Left lung (tissue), 4 donors: ENCODE measurements at regions not wholly inside any gene's neighbourhood (a gene's known extent, or its start where the extent isn't known, plus 50 kb on each side); places are given as distances from the start of the nearest gene placed in this dataset.
A peak's percentile ranks its signal among the peaks of the same experiment; 100 is the strongest.

Experiments
- ATAC-seq: fragments of 200-7000 bp; cut with Tn5 transposase; one replicate; pipeline ENCODE4 v1.9.1; 2020; ENCODE audit warnings: moderate library complexity
- DNase-seq, 4 donors: peaks; one replicate each; pipeline ENCODE4 v3.0.0-alpha.2; 2013 to 2020
- H3K27ac ChIP-seq, 2 donors: fragments of 200-600 bp; sonication (generic) in 1 of 2; one replicate each; pipeline versions ENCODE4 v1.5.0 to v1.8.0; 2020 to 2021
- H3K27me3 ChIP-seq, 2 donors: fragments of 200-600 bp; sonication (generic) in 1 of 2; one replicate each; pipeline versions ENCODE4 v1.5.0 to v1.8.0; 2020 to 2021
- H3K36me3 ChIP-seq, 2 donors: fragments of 200-600 bp; sonication (generic) in 1 of 2; one replicate each; pipeline versions ENCODE4 v1.5.0 to v1.8.0; 2020 to 2021
- H3K4me1 ChIP-seq, 2 donors: fragments of 200-600 bp; one replicate each; pipeline ENCODE4 v1.8.0; 2021
- H3K4me3 ChIP-seq, 2 donors: fragments of 200-600 bp; sonication (generic) in 1 of 2; one replicate each; pipeline versions ENCODE4 v1.5.0 to v1.8.0; 2020 to 2021; ENCODE audit warnings: mild to moderate bottlenecking in 1 of 2
- H3K9me3 ChIP-seq, 2 donors: fragments of 200-600 bp; sonication (generic) in 1 of 2; one replicate each; pipeline versions ENCODE4 v1.5.0 to v1.8.0; 2020 to 2021
- intact Hi-C, 2 donors: fragments of 100-400 bp; cut with DNase I; formaldehyde crosslinking; loops; one replicate each; pipeline versions ENCODE4 v1.11.2 to v1.14.2; 2022
- TF ChIP-seq, protein P1 (sequence below), 2 donors: fragments of 200-600 bp; sonication (generic) in 1 of 2; IDR thresholded peaks; one replicate each; pipeline versions ENCODE4 v1.5.0 to v1.8.0; 2021; ENCODE audit warnings: antibody characterized with exemption in 2 of 2
- donor health status: DM: no; HTN: yes; CAD: no.
- donor health status: DM: no; HTN: no; CAD: no.

DNA sequence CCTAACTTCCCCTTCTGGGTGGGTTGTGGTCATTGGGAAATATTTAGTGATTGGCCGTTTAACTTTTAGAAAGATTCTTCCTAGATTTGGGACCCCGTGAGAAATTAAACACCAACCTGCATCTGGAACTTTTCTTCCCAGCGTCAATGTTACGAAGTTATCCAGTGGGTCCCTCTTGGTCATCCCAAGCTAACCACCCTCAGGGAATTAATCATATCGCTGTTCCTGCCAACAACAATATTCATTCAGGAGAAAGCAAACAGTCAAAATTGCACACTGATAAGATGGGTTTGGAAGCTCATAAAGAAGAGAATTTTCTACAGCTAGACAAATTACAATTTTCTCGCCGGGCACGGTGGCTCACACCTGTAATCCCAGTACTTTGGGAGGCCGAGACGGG, 121.2 kb upstream of the STX18 start:
- no peaks in the 10 kb centered on the region for H3K4me1 ChIP-seq
- no peaks in the 10 kb centered on the region for H3K9me3 ChIP-seq
- no peak overlapping the region for H3K4me3 ChIP-seq
- H3K36me3 ChIP-seq: no peaks in the 10 kb centered on the region
- DNase-seq (no peak), ATAC-seq (no peak)
- TF ChIP-seq, protein P1, sequence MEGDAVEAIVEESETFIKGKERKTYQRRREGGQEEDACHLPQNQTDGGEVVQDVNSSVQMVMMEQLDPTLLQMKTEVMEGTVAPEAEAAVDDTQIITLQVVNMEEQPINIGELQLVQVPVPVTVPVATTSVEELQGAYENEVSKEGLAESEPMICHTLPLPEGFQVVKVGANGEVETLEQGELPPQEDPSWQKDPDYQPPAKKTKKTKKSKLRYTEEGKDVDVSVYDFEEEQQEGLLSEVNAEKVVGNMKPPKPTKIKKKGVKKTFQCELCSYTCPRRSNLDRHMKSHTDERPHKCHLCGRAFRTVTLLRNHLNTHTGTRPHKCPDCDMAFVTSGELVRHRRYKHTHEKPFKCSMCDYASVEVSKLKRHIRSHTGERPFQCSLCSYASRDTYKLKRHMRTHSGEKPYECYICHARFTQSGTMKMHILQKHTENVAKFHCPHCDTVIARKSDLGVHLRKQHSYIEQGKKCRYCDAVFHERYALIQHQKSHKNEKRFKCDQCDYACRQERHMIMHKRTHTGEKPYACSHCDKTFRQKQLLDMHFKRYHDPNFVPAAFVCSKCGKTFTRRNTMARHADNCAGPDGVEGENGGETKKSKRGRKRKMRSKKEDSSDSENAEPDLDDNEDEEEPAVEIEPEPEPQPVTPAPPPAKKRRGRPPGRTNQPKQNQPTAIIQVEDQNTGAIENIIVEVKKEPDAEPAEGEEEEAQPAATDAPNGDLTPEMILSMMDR (IDR thresholded peaks at IDR 0.05): no peak
- no peak overlapping the region for H3K27ac ChIP-seq
- intact Hi-C loops: no loop called here
- no peaks in the 10 kb centered on the region for H3K27me3 ChIP-seq

DNA sequence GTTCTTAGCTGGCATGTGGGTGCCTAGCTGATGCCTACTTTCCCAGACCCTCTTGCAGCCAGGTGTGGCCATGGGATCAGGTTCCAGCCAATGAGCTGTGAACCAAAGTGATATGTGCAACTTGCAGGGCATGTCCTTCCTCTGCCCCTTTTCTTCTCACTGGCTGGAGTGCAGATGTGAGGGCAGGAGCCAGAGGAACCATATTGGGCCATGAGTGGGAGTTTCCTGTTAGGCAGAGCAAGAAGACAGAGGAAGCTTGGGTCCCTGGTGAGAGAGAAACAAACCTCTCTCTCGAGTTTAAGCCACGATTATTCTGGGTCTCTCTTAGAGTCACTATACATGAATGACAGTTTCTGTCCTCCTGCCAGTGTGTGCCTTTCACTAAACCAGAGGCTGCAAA, 120.4 kb upstream of the STX18 start:
- DNase-seq: no peak
- no peak overlapping the region for H3K4me3 ChIP-seq
- TF ChIP-seq, protein P1 (IDR thresholded peaks at IDR 0.05): no peak
- no peaks in the 10 kb centered on the region for H3K4me1 ChIP-seq
- intact Hi-C loops: no loop called here
- no peak for ATAC-seq
- no peak overlapping the region for H3K27ac ChIP-seq
- H3K36me3 ChIP-seq: no peaks in the 10 kb centered on the region
- no peaks in the 10 kb centered on the region for H3K9me3 ChIP-seq
- no peaks in the 10 kb centered on the region for H3K27me3 ChIP-seq

- H3K4me3 ChIP-seq: no peak overlapping the region
- intact Hi-C loops: no loop called here
- peak; percentile 38 for ATAC-seq
- DNase-seq: no peak
- no peaks in the 10 kb centered on the region for H3K4me1 ChIP-seq
- no peaks in the 10 kb centered on the region for H3K27me3 ChIP-seq
- no peaks in the 10 kb centered on the region for H3K36me3 ChIP-seq
- no peak overlapping the region for H3K27ac ChIP-seq
- H3K9me3 ChIP-seq: no peaks in the 10 kb centered on the region
- TF ChIP-seq, protein P1 (IDR thresholded peaks at IDR 0.05): no peak
Measured at GRCh38 chr4:4659871-4660651, 118.2 kb upstream of the STX18 start.

DNA sequence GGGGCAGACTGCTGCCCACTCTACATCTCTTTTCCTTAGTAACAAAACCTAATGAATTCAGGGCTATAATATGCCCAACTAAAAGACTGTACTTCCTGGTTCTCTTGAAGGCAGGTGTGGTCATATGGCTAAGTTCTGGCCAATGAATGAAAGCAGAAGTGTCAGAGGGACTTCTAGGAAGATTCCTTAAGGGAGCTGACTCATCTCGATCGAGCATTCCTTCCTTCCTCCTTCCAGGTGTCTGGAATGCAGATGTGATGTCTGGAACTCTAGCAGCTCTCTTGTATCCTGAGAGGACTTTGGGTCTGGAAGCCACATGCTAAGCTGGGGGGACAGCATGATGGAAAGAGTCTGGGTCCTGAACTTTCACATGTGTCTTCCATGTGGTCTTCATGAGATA, 116.2 kb upstream of the STX18 start:
- intact Hi-C loops: no loop called here
- no peak for ATAC-seq

GRCh38 chr4:4656977-4657376, 115.1 kb upstream of the STX18 start:
- Histone ChIP-seq H3K4me1 (no peaks in the 10 kb centered on the region), H3K4me3 (no peak overlapping the region), H3K27me3 (no peaks in the 10 kb centered on the region), H3K27ac (no peak overlapping the region), H3K9me3 (no peaks in the 10 kb centered on the region), H3K36me3 (no peaks in the 10 kb centered on the region)
- DNase-seq (no peak), ATAC-seq (no peak)
- TF ChIP-seq, protein P1 (IDR thresholded peaks at IDR 0.05): no peak
- intact Hi-C loops: no loop called here

More for the DNA sequence above, 116.2 kb upstream of the STX18 start:
- Histone ChIP-seq H3K4me1 (no peaks in the 10 kb centered on the region), H3K36me3 (no peaks in the 10 kb centered on the region), H3K9me3 (no peaks in the 10 kb centered on the region), H3K4me3 (no peak overlapping the region), H3K27ac (no peak overlapping the region), H3K27me3 (no peaks in the 10 kb centered on the region)
- TF ChIP-seq, protein P1 (IDR thresholded peaks at IDR 0.05): no peak
- no peak for DNase-seq
